NT2/D1 (cell line): ENCODE measurements at regions not wholly inside any gene's neighbourhood (a gene's known extent, or its start where the extent isn't known, plus 50 kb on each side); places are given as distances from the start of the nearest gene placed in this dataset.

Experiments used
- SUZ12 ChIP-seq: IDR thresholded peaks from 2 replicates; pipeline ENCODE4 v1.6.1; 2011; ENCODE audit not compliant: insufficient read length, insufficient read depth; ENCODE audit errors: extremely low read depth
- ZNF274 ChIP-seq: IDR thresholded peaks from 2 replicates; pipeline ENCODE4 v1.6.1; 2011; ENCODE audit warnings: mild to moderate bottlenecking, low read depth, low read length

DNA sequence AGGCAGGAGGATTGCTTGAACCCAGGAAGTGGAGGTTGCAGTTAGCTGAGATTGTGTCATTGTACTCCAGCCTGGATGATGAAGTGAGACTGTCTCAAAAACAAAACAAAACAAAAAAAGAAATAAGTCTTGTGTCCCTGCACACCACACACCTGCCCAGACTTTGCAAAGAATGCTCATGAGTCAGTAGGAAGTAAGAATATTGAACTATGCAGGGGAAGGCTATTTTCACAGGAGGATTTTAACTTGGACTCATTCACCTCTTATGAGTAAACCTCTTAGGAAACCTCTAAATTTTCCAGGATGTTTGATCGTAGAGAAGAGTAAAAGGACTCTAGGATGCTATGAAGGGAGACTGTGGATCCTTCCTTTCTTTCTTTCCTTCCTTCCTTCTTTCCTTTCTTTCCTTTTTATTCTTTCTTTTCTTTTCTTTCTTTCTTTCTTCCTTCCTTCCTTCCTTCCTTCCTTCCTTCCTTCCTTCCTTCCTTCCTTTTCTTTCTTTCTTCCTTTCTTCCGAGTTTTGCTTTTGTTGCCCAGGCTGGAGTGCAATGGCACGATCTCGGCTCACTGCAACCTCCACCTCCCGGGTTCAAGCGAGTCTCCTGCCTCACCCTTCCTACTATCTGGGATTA, 96.7 kb upstream of the CLINT1 start:
- TF ChIP-seq ZNF274 = no peak
- TF ChIP-seq SUZ12 = no peak
